HepG2 (cell line): ENCODE measurements at regions not wholly inside any gene's neighbourhood (a gene's known extent, or its start where the extent isn't known, plus 50 kb on each side); places are given as distances from the start of the nearest gene placed in this dataset.
A peak's percentile ranks its signal among the peaks of the same experiment; 100 is the strongest.

Experiments
- ATAC-seq: fragments of 200-7000 bp; cut with Tn5 transposase; 3 replicates; pipeline ENCODE4 v1.9.1; 2020; ENCODE audit warnings: mild to moderate bottlenecking, moderate library complexity
- BruUV-seq: library from RNA; stranded (reverse); fragments of 400-500 nt; replicated peaks from 2 replicates; lab custom pipeline; 2021; lab: Mats Ljungman, UMichigan
- CTCF ChIA-PET: fragments of 300-600 bp; formaldehyde crosslinking; extraction: SDS; loops from one replicate; lab custom pipeline; 2021; ENCODE audit warnings: low total read pairs, inconsistent platforms, low intra/inter-chr PET ratio; lab: Yijun Ruan, JAX
- POLR2A ChIA-PET: fragments of 350-600 bp; sonication (Branson Sonifier 250); formaldehyde crosslinking; loops from one replicate; lab custom pipeline; 2020; ENCODE audit warnings: antibody characterized with exemption, inconsistent platforms; lab: Yijun Ruan, JAX
- DNase-seq: peaks from one replicate; pipeline ENCODE4 v3.0.0-alpha.2; 2015; ENCODE audit warnings: low spot score
- FAIRE-seq: peaks from 3 replicates; lab custom pipeline; 2011; peaks lifted over from hg19 to GRCh38; lab: Jason Lieb, UNC
- H2AFZ ChIP-seq: one replicate; pipeline ENCODE4 v1.6.1; 2011; ENCODE audit warnings: low read length, inconsistent platforms
- H3K27ac ChIP-seq: fragments of 300-600 bp; 3 replicates; pipeline ENCODE4 v1.8.0; 2011; ENCODE audit warnings: mixed run types, mild to moderate bottlenecking, mixed read lengths, low read length, inconsistent platforms; ENCODE audit not compliant: insufficient read depth; ENCODE audit errors: extremely low read length
- H3K27me3 ChIP-seq, 2 experiments: fragments of 200-600 bp in 1 of 2; 2 replicates in 1 of 2; 3 replicates in 1 of 2; pipeline versions ENCODE4 v1.6.0 to v1.8.0; 2011; ENCODE audit warnings: low read length in 2 of 2, mild to moderate bottlenecking in 2 of 2, moderate library complexity in 2 of 2, inconsistent platforms in 1 of 2; ENCODE audit not compliant: insufficient read depth in 2 of 2, control insufficient read depth in 1 of 2
- H3K36me3 ChIP-seq, 2 experiments: fragments of 200-600 bp in 1 of 2; replicated peaks in 1 of 2; 2 replicates in 1 of 2; 3 replicates in 1 of 2; pipeline versions ENCODE4 v1.5.1 to v1.8.0; 2011; ENCODE audit warnings: low read length in 2 of 2, inconsistent platforms in 1 of 2; ENCODE audit not compliant: insufficient read depth in 2 of 2, control insufficient read depth in 1 of 2
- H3K4me1 ChIP-seq: 2 replicates; pipeline ENCODE4 v1.5.1; 2012; ENCODE audit warnings: low read length, inconsistent platforms; ENCODE audit not compliant: insufficient read depth
- H3K4me2 ChIP-seq: 2 replicates; pipeline ENCODE4 v1.6.0; 2011; ENCODE audit warnings: low read depth, low read length, inconsistent platforms
- H3K4me3 ChIP-seq, 3 experiments: fragments of 200-600 bp in 1 of 3; sonication (generic), shearing (Covaris generic) in 1 of 3; replicated peaks in 1 of 3; 2 replicates each; pipeline ENCODE4 v1.5.1; 2011 to 2016; ENCODE audit warnings: low read length in 3 of 3, inconsistent platforms in 2 of 3, low read depth in 2 of 3, mild to moderate bottlenecking in 2 of 3, control low read depth in 1 of 3, mixed read lengths in 1 of 3; ENCODE audit not compliant: insufficient read depth in 1 of 3
- H3K79me2 ChIP-seq: one replicate; pipeline ENCODE4 v1.6.1; 2011; ENCODE audit warnings: low read length, inconsistent platforms; ENCODE audit not compliant: insufficient read depth
- H3K9ac ChIP-seq: 2 replicates; pipeline ENCODE4 v1.6.0; 2011; ENCODE audit warnings: mild to moderate bottlenecking, low read depth, low read length, inconsistent platforms; ENCODE audit not compliant: insufficient read depth
- H3K9me3 ChIP-seq: 2 replicates; pipeline ENCODE4 v1.5.1; 2012; ENCODE audit warnings: mild to moderate bottlenecking, low read length
- H4K20me1 ChIP-seq: 2 replicates; pipeline ENCODE4 v1.6.0; 2011; ENCODE audit warnings: inconsistent platforms, mild to moderate bottlenecking, low read length, moderate library complexity; ENCODE audit not compliant: insufficient read depth
- GATAD2A ChIP-seq: IDR thresholded peaks from 2 replicates; pipeline ENCODE4 v1.6.1; 2016
- HNRNPK ChIP-seq: fragments of 200-400 bp; formaldehyde crosslinking; IDR thresholded peaks from 2 replicates; pipeline ENCODE4 v1.6.1; 2018; ENCODE audit warnings: low read length, low read depth, moderate library complexity, mild to moderate bottlenecking; ENCODE audit not compliant: poor library complexity, severe bottlenecking
- PCBP1 ChIP-seq: fragments of 200-400 bp; formaldehyde crosslinking; IDR thresholded peaks from 2 replicates; pipeline ENCODE4 v1.6.1; 2017; ENCODE audit warnings: mild to moderate bottlenecking, low read depth, low read length, borderline replicate concordance
- RFXANK ChIP-seq: IDR thresholded peaks from 2 replicates; pipeline ENCODE4 v1.6.1; 2016
- RORA ChIP-seq: sonication (generic); formaldehyde crosslinking; IDR thresholded peaks from 2 replicates; pipeline ENCODE4 v1.5.0; 2020; ENCODE audit warnings: mild to moderate bottlenecking, missing genetic modification reagents, moderate library complexity
- SKIL ChIP-seq: sonication (generic); formaldehyde crosslinking; IDR thresholded peaks from 2 replicates; pipeline ENCODE4 v1.8.0; 2022; ENCODE audit warnings: missing genetic modification reagents, mild to moderate bottlenecking, moderate library complexity, borderline replicate concordance
- WGBS: methylation state at CpG from one replicate; pipeline ENCODE4 v1.1.6; 2017; ENCODE audit warnings: low lambda C conversion rate; 5-methylcytosine and 5-hydroxymethylcytosine counted together
- in situ Hi-C: cut with HindIII; loops from 2 replicates; pipeline ENCODE4 v1.10.0; 2017; ENCODE audit warnings: low pct_unique_long_range_greater_than_20kb; ENCODE audit not compliant: extremely low pct_ligation_motif_present
- intact Hi-C: fragments of 100-400 bp; cut with micrococcal nuclease; formaldehyde crosslinking; loops from one replicate; pipeline ENCODE4 v1.10.0; 2022; ENCODE audit not compliant: unreplicated experiment

- TF ChIP-seq SKIL, result no peak
Measured at GRCh38 chr3:18862077-18862476, 286.2 kb upstream of the KCNH8 start (continued).

- H3K79me2 ChIP-seq, result no peaks in the 10 kb centered on the region
- WGBS, result 2% methylated on average over 3 of the region's 3 CpGs
- no peaks in the 10 kb centered on the region for H3K9me3 ChIP-seq
- DNase-seq (no peak), FAIRE-seq (no peak), ATAC-seq (no peak)
- ChIA-PET CTCF (no interaction called here), POLR2A (no interaction called here)
- H3K27me3 ChIP-seq, result no peaks in the 10 kb centered on the region
- TF ChIP-seq RFXANK (CRISPR knock-in tag) (no peak), RORA (CRISPR knock-in tag) (no peak), PCBP1 (0 out of 2 replicates have a peak, but pooled peaks have one; percentile 73), HNRNPK (peak; percentile 97), GATAD2A (CRISPR knock-in tag) (no peak)
- no peak overlapping the region for H3K4me3 ChIP-seq
- H3K27ac ChIP-seq, result no peak overlapping the region
- H3K36me3 ChIP-seq, result no peaks in the 10 kb centered on the region
- no peaks in the 10 kb centered on the region for H4K20me1 ChIP-seq
- no peak overlapping the region for H2AFZ ChIP-seq
- in situ Hi-C loops, result no loop called here
- no peaks in the 10 kb centered on the region for H3K4me1 ChIP-seq
- H3K4me2 ChIP-seq, result no peak overlapping the region
- BruUV-seq, result no TSS peak
- H3K9ac ChIP-seq, result no peak overlapping the region
- intact Hi-C loops, result no loop called here
Measured at GRCh38 chr3:18861137-18861536, 287.2 kb upstream of the KCNH8 start.
